ENCODE measurements at regions not wholly inside any gene's neighbourhood (a gene's known extent, or its start where the extent isn't known, plus 50 kb on each side); places are given as distances from the start of the nearest gene placed in this dataset.

DNA sequence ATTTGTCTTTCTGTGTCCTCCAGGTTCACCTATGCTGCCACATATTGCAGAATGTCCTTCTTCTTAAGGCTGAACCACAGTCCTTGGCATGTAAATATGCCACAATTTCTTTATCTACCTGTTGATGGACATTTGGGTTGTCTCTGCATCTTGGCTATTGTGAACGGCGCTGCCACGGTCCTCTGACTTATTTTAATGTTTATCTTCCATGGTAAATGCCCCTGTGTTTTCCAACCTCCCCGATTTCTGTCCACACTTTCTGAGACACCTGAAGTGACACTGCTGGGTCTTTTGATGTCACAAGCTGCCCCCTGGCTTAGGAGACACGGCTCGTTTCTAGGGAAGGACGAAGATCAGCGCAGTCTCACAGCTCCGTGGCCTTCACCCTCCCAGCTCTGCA, 128.3 kb upstream of the PDE10A start:
- intact Hi-C loops (cut with DNase I; ENCODE audit: low total_unique reads) = no loop called here
- H3K4me1 ChIP-seq = no peaks in the 10 kb centered on the region
- H3K36me3 ChIP-seq = no peaks in the 10 kb centered on the region
- TF ChIP-seq, protein P1, sequence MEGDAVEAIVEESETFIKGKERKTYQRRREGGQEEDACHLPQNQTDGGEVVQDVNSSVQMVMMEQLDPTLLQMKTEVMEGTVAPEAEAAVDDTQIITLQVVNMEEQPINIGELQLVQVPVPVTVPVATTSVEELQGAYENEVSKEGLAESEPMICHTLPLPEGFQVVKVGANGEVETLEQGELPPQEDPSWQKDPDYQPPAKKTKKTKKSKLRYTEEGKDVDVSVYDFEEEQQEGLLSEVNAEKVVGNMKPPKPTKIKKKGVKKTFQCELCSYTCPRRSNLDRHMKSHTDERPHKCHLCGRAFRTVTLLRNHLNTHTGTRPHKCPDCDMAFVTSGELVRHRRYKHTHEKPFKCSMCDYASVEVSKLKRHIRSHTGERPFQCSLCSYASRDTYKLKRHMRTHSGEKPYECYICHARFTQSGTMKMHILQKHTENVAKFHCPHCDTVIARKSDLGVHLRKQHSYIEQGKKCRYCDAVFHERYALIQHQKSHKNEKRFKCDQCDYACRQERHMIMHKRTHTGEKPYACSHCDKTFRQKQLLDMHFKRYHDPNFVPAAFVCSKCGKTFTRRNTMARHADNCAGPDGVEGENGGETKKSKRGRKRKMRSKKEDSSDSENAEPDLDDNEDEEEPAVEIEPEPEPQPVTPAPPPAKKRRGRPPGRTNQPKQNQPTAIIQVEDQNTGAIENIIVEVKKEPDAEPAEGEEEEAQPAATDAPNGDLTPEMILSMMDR (IDR thresholded peaks at IDR 0.05) = no peak
- no peak for TF ChIP-seq POLR2A (IDR thresholded peaks at IDR 0.05)
- no peaks in the 10 kb centered on the region for H3K27me3 ChIP-seq
- no peak for DNase-seq
- no peaks in the 10 kb centered on the region for H3K9me3 ChIP-seq
- H3K27ac ChIP-seq = no peak overlapping the region
- H3K4me3 ChIP-seq = no peak overlapping the region

DNA sequence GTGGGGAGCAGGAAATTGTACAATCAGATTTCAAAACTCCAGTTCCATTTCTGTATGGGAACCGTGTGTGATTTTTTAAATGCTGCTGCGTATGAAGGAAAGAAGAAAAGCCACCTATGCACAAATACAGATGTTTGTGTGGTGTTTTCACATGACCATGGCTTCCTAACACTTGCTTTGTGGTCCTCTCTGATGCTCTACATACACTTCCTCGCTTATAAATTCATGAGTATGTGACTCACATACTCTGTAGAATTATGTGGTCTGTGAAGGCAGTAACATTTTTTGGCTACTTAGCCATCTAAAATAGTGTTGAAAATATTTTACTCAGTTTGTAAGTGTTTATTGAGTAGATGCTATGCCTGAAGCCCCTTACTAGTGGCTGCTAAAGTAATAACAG, 119.8 kb upstream of the PDE10A start:
- H3K27me3 ChIP-seq = no peaks in the 10 kb centered on the region
- no peak for DNase-seq
- H3K4me3 ChIP-seq = no peak overlapping the region
- no peaks in the 10 kb centered on the region for H3K9me3 ChIP-seq
- intact Hi-C loops (cut with DNase I; ENCODE audit: low total_unique reads) = no loop called here
- no peaks in the 10 kb centered on the region for H3K36me3 ChIP-seq
- H3K27ac ChIP-seq = no peak overlapping the region
- no peaks in the 10 kb centered on the region for H3K4me1 ChIP-seq
- TF ChIP-seq POLR2A (IDR thresholded peaks at IDR 0.05) = no peak
- TF ChIP-seq, protein P1 (IDR thresholded peaks at IDR 0.05) = no peak

DNA sequence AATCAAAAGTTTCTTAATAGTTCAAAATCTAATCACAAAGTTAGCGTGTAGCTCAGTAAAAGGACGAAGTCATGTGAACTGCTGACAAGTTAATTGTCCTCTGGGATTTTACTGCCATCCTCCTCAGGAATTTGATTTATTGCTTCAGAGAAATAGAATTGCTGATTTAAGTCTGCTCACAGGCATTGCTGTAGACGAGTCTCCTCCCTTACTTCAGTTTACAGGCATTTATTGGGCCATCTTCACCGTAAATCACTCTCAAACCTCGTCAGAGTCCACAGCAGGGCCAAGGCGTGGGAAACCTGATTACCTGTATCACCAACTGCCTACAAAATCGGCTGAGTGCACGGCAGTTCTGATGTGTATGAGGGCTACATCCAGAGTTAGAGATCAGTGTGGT, 119.1 kb upstream of the PDE10A start:
- no peaks in the 10 kb centered on the region for H3K4me1 ChIP-seq
- no peak for DNase-seq
- no peaks in the 10 kb centered on the region for H3K36me3 ChIP-seq
- H3K27ac ChIP-seq = no peak overlapping the region
- no peak overlapping the region for H3K4me3 ChIP-seq
- H3K9me3 ChIP-seq = no peaks in the 10 kb centered on the region
- TF ChIP-seq, protein P1 (IDR thresholded peaks at IDR 0.05) = no peak
- no peak for TF ChIP-seq POLR2A (IDR thresholded peaks at IDR 0.05)
- intact Hi-C loops (cut with DNase I; ENCODE audit: low total_unique reads) = no loop called here
- H3K27me3 ChIP-seq = no peaks in the 10 kb centered on the region

DNA sequence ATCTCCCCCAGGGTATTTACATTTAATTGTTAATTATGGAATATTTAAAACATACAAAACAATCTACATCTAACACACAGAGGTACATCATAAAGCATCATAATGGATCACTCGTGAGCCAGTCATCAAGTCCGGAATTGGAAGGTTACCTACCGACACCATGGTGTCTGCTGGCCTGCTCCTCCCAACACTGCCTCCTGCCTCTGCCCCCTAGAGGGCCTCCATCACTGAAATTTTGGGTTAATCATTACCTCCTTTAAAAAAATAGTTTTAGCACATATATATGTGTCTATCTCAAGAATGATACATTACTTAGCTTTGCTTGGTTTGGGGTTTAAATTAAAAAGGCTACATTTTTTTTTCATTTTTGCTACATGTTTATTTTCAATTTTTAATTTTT, 114.6 kb upstream of the PDE10A start:
- TF ChIP-seq POLR2A (IDR thresholded peaks at IDR 0.05) = no peak
- TF ChIP-seq, protein P1 (IDR thresholded peaks at IDR 0.05) = no peak
- no peak overlapping the region for H3K4me3 ChIP-seq
- intact Hi-C loops (cut with DNase I; ENCODE audit: low total_unique reads) = no loop called here
- DNase-seq = no peak
- no peaks in the 10 kb centered on the region for H3K36me3 ChIP-seq
- H3K4me1 ChIP-seq = no peaks in the 10 kb centered on the region
- H3K27me3 ChIP-seq = no peaks in the 10 kb centered on the region
- H3K27ac ChIP-seq = no peak overlapping the region
- H3K9me3 ChIP-seq = no peaks in the 10 kb centered on the region

DNA sequence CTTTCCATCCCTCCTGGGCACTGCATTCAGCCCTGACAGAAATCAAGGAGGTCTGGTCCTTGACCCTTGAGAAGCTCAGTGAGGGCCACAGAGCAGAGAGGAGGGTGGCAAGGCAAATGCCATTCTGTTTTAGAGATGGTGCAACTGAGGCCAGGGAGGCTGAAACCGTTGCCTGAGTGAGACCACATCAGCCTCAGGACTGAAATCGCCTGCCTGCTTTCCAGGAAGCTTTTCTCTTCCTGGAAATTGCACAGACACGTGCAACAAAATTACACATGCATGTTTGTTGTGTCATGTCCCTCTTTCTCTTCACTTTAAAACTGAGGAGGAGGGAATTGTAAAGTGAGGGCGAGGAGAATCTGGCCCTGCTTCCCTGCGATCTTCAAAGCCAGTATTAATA, 113.7 kb upstream of the PDE10A start:
- DNase-seq = no peak
- Histone ChIP-seq H3K27me3 (no peaks in the 10 kb centered on the region), H3K27ac (no peak overlapping the region), H3K9me3 (no peaks in the 10 kb centered on the region), H3K36me3 (no peaks in the 10 kb centered on the region), H3K4me3 (no peak overlapping the region), H3K4me1 (no peaks in the 10 kb centered on the region)
- no peak for TF ChIP-seq POLR2A (IDR thresholded peaks at IDR 0.05)
- TF ChIP-seq, protein P1 (IDR thresholded peaks at IDR 0.05) = no peak
- intact Hi-C loops (cut with DNase I; ENCODE audit: low total_unique reads) = no loop called here

All from uterus (tissue), 3 donors.